Liver (tissue), 7 donors: ENCODE measurements at regions not wholly inside any gene's neighbourhood (a gene's known extent, or its start where the extent isn't known, plus 50 kb on each side); places are given as distances from the start of the nearest gene placed in this dataset.

Experiments used
- DNase-seq: peaks from one replicate; pipeline ENCODE4 v3.0.0-alpha.2; 2017; ENCODE audit warnings: low spot score
- H3K27ac ChIP-seq, 2 donors: one replicate each; pipeline ENCODE4 v1.7.0; 2013; ENCODE audit warnings: inconsistent platforms in 2 of 2, low read length in 2 of 2, control low read depth in 1 of 2, low read depth in 1 of 2, mild to moderate bottlenecking in 1 of 2
- H3K27me3 ChIP-seq, 4 donors: one replicate each; pipeline versions ENCODE4 v1.6.1 to v1.7.0; 2013; ENCODE audit warnings: low read length in 3 of 4, inconsistent platforms in 1 of 4, mild to moderate bottlenecking in 1 of 4, moderate library complexity in 1 of 4; ENCODE audit not compliant: control insufficient read depth in 4 of 4, insufficient read depth in 4 of 4
- H3K36me3 ChIP-seq, 4 donors: one replicate each; pipeline versions ENCODE4 v1.6.1 to v1.7.0; 2013; ENCODE audit warnings: low read length in 3 of 4, mild to moderate bottlenecking in 3 of 4, low read depth in 1 of 4, moderate library complexity in 1 of 4; ENCODE audit not compliant: control insufficient read depth in 4 of 4, insufficient read depth in 3 of 4
- H3K4me1 ChIP-seq, 4 donors: one replicate each; pipeline versions ENCODE4 v1.6.1 to v1.7.0; 2013; ENCODE audit warnings: low read length in 3 of 4, mild to moderate bottlenecking in 3 of 4, moderate library complexity in 1 of 4; ENCODE audit not compliant: control insufficient read depth in 4 of 4, insufficient read depth in 4 of 4
- H3K4me3 ChIP-seq, 3 donors: one replicate each; pipeline versions ENCODE4 v1.6.1 to v1.7.0; 2013; ENCODE audit warnings: low read length in 3 of 3, control low read depth in 1 of 3, low read depth in 1 of 3, mild to moderate bottlenecking in 1 of 3
- H3K9ac ChIP-seq, 2 donors: one replicate each; pipeline ENCODE4 v1.7.0; 2013; ENCODE audit warnings: low read length in 2 of 2, mild to moderate bottlenecking in 2 of 2, moderate library complexity in 2 of 2, control low read depth in 1 of 2, low read depth in 1 of 2
- H3K9me3 ChIP-seq, 4 donors: one replicate each; pipeline versions ENCODE4 v1.6.1 to v1.7.0; 2013; ENCODE audit warnings: low read length in 3 of 4; ENCODE audit not compliant: control insufficient read depth in 4 of 4
- FOXA1 ChIP-seq: IDR thresholded peaks from 2 replicates; pipeline ENCODE4 v1.6.1; 2016; ENCODE audit warnings: antibody characterized with exemption
- GABPA ChIP-seq, 2 donors: IDR thresholded peaks in 1 of 2; conservative IDR thresholded peaks in 1 of 2; 2 replicates each; pipeline ENCODE4 v1.6.1; 2016; ENCODE audit warnings: antibody characterized with exemption in 2 of 2, mild to moderate bottlenecking in 1 of 2, moderate library complexity in 1 of 2
- HNF4A ChIP-seq, 2 donors: conservative IDR thresholded peaks; 2 replicates each; pipeline ENCODE4 v1.6.1; 2016; ENCODE audit warnings: antibody characterized with exemption in 2 of 2, mild to moderate bottlenecking in 2 of 2
- HNF4G ChIP-seq: IDR thresholded peaks from 2 replicates; pipeline ENCODE4 v1.6.1; 2016; ENCODE audit warnings: antibody characterized with exemption
- JUND ChIP-seq, 2 donors: IDR thresholded peaks; 2 replicates each; pipeline ENCODE4 v1.6.1; 2016; ENCODE audit warnings: antibody characterized with exemption in 2 of 2
- NR2F2 ChIP-seq: IDR thresholded peaks from 2 replicates; pipeline ENCODE4 v1.6.1; 2016; ENCODE audit warnings: antibody characterized with exemption
- RAD21 ChIP-seq, 2 donors: IDR thresholded peaks; 2 replicates each; pipeline ENCODE4 v1.6.1; 2016; ENCODE audit warnings: antibody characterized with exemption in 2 of 2, mild to moderate bottlenecking in 2 of 2
- REST ChIP-seq: IDR thresholded peaks from 2 replicates; pipeline ENCODE4 v1.6.1; 2016; ENCODE audit warnings: antibody characterized with exemption, mild to moderate bottlenecking
- YY1 ChIP-seq: IDR thresholded peaks from 2 replicates; pipeline ENCODE4 v1.6.1; 2016; ENCODE audit warnings: antibody characterized with exemption, mild to moderate bottlenecking
- WGBS: extraction: QIAGEN DNeasy Blood & Tissue Kit; methylation state at CpG from one replicate; pipeline ENCODE4 v1.1.7; 2013; 5-methylcytosine and 5-hydroxymethylcytosine counted together
- TF ChIP-seq, protein P1 (sequence below): IDR thresholded peaks from 2 replicates; pipeline ENCODE4 v1.6.1; 2016; ENCODE audit warnings: antibody characterized with exemption
- TF ChIP-seq, protein P2 (sequence below): IDR thresholded peaks from 2 replicates; pipeline ENCODE4 v1.6.1; 2016; ENCODE audit warnings: antibody characterized with exemption
- TF ChIP-seq, protein P3 (sequence below): IDR thresholded peaks from 2 replicates; pipeline ENCODE4 v1.6.1; 2016; ENCODE audit warnings: antibody characterized with exemption
- donor health status: healthy.
- donor health status: healthy.
- donor health status: healthy.
- donor health status: healthy.

DNA sequence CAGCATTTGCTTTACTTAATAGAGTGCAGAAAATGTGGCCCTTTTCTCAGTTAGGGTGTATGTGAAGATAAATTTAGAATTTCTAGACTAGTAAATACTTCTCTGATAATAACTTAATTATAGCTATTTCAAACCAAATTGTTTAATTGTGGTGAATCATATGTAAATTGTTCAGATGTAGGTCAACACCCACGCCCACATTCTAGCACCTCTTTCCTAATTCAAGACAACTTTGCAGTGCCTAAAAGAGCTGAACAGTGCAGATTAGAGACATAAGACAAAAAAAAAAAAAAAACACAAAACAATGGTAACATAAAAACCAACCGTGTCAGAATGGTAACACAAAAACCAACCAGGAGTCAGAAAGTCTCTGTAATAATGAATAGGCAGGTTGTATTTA is 758.3 kb downstream of the USP25 start:
- H3K27me3 ChIP-seq = no peaks in the 10 kb centered on the region
- no peak overlapping the region for H3K27ac ChIP-seq
- no peak overlapping the region for H3K4me3 ChIP-seq
- no peak for DNase-seq
- H3K9ac ChIP-seq = no peak overlapping the region
- no peaks in the 10 kb centered on the region for H3K9me3 ChIP-seq
- 87% methylated on average over 2 of the region's 2 CpGs for WGBS
- no peaks in the 10 kb centered on the region for H3K4me1 ChIP-seq
- H3K36me3 ChIP-seq = no peaks in the 10 kb centered on the region
- TF ChIP-seq, protein P1, sequence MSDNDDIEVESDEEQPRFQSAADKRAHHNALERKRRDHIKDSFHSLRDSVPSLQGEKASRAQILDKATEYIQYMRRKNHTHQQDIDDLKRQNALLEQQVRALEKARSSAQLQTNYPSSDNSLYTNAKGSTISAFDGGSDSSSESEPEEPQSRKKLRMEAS = no peak
- TF ChIP-seq JUND (IDR thresholded peaks at IDR 0.05) (no peak), HNF4A (conservative IDR thresholded peaks at IDR 0.05) (no peak), YY1 (no peak)
- TF ChIP-seq, protein P2, sequence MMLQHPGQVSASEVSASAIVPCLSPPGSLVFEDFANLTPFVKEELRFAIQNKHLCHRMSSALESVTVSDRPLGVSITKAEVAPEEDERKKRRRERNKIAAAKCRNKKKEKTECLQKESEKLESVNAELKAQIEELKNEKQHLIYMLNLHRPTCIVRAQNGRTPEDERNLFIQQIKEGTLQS = no peak
- TF ChIP-seq, protein P3, sequence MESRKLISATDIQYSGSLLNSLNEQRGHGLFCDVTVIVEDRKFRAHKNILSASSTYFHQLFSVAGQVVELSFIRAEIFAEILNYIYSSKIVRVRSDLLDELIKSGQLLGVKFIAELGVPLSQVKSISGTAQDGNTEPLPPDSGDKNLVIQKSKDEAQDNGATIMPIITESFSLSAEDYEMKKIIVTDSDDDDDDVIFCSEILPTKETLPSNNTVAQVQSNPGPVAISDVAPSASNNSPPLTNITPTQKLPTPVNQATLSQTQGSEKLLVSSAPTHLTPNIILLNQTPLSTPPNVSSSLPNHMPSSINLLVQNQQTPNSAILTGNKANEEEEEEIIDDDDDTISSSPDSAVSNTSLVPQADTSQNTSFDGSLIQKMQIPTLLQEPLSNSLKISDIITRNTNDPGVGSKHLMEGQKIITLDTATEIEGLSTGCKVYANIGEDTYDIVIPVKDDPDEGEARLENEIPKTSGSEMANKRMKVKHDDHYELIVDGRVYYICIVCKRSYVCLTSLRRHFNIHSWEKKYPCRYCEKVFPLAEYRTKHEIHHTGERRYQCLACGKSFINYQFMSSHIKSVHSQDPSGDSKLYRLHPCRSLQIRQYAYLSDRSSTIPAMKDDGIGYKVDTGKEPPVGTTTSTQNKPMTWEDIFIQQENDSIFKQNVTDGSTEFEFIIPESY = no peak

DNA sequence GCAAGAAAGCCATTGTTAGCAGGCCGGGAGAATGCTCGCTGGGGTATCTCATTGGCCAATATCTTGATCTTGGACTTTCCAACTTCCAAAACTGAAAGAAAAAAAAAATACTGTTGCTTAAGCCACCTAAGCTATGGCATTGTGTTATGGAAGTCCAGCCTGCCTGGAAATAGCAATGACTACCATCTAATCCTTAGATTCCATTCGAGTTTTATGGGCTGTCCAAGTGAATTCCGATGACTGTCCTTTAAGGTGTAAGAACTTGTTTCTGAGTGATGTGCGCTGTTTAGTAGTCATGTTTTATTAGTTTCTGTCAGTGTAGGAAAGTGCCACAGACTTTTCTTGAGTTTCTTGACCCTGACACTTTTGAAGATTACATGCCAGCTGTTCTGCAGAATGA is 762.6 kb downstream of the USP25 start:
- Histone ChIP-seq H3K27me3 (no peaks in the 10 kb centered on the region), H3K9ac (no peak overlapping the region), H3K4me3 (no peak overlapping the region), H3K36me3 (no peaks in the 10 kb centered on the region), H3K27ac (no peak overlapping the region), H3K4me1 (no peaks in the 10 kb centered on the region), H3K9me3 (no peaks in the 10 kb centered on the region)
- DNase-seq = no peak
- TF ChIP-seq HNF4A (conservative IDR thresholded peaks at IDR 0.05) = no peak
- TF ChIP-seq, protein P1 = no peak
- no peak for TF ChIP-seq JUND (IDR thresholded peaks at IDR 0.05)
- TF ChIP-seq NR2F2 = no peak
- no peak for TF ChIP-seq FOXA1
- no peak for TF ChIP-seq RAD21 (IDR thresholded peaks at IDR 0.05)
- TF ChIP-seq REST = no peak
- TF ChIP-seq YY1 = no peak
- TF ChIP-seq, protein P2 = no peak
- 93% methylated on average over 5 of the region's 5 CpGs for WGBS

GRCh38 chr21:16492892-16493291 is 763.1 kb downstream of the USP25 start:
- DNase-seq = no peak
- Histone ChIP-seq H3K9me3 (no peaks in the 10 kb centered on the region), H3K27me3 (no peaks in the 10 kb centered on the region), H3K36me3 (no peaks in the 10 kb centered on the region), H3K4me1 (no peaks in the 10 kb centered on the region), H3K27ac (no peak overlapping the region), H3K4me3 (no peak overlapping the region), H3K9ac (no peak overlapping the region)
- no peak for TF ChIP-seq RAD21 (IDR thresholded peaks at IDR 0.05)
- TF ChIP-seq REST = no peak
- no peak for TF ChIP-seq HNF4A (conservative IDR thresholded peaks at IDR 0.05)
- TF ChIP-seq HNF4G = no peak
- TF ChIP-seq YY1 = no peak
- TF ChIP-seq, protein P2 = no peak
- no peak for TF ChIP-seq JUND (IDR thresholded peaks at IDR 0.05)
- TF ChIP-seq, protein P3 = no peak
- no peak for TF ChIP-seq GABPA (IDR thresholded peaks at IDR 0.05 in 1 of 2, conservative IDR thresholded peaks at IDR 0.05 in 1 of 2)
